Endothelial cell of umbilical vein (primary cell): ENCODE measurements at regions not wholly inside any gene's neighbourhood (a gene's known extent, or its start where the extent isn't known, plus 50 kb on each side); places are given as distances from the start of the nearest gene placed in this dataset.
"Not testable (repeated sequence)": the region's sequence is repeated elsewhere in the genome, so short reads cannot be mapped to it uniquely, and the experiment has no call there.

ENCODE experiments used
- EZH2 ChIP-seq: IDR thresholded peaks from 2 replicates; pipeline ENCODE4 v1.6.1; 2012; ENCODE audit warnings: borderline replicate concordance, low read depth, mild to moderate bottlenecking, moderate library complexity, low read length, inconsistent platforms; ENCODE audit not compliant: severe bottlenecking
- GATA2 ChIP-seq: IDR thresholded peaks from 2 replicates; pipeline ENCODE4 v1.7.0; 2011; ENCODE audit warnings: low read depth, mild to moderate bottlenecking, moderate library complexity, mixed read lengths, low read length; ENCODE audit not compliant: insufficient read length, insufficient read depth
- JUN ChIP-seq: IDR thresholded peaks from 2 replicates; pipeline ENCODE4 v1.6.1; 2011; ENCODE audit warnings: borderline replicate concordance, low read depth; ENCODE audit not compliant: insufficient read length, insufficient read depth
- MAX ChIP-seq: IDR thresholded peaks from 2 replicates; pipeline ENCODE4 v1.6.1; 2011; ENCODE audit not compliant: insufficient read depth, insufficient read length
- MYC ChIP-seq: IDR thresholded peaks from one replicate; pipeline ENCODE4 v1.6.1; 2011; ENCODE audit warnings: mild to moderate bottlenecking, low read depth, low read length
- POLR2AphosphoS5 ChIP-seq: IDR thresholded peaks from 2 replicates; pipeline ENCODE4 v1.6.1; 2012; ENCODE audit warnings: low read depth, mild to moderate bottlenecking, control low read depth, low read length, moderate library complexity; ENCODE audit not compliant: insufficient read depth
- TF ChIP-seq, protein P1 (sequence below), 2 donors: IDR thresholded peaks; 1 replicate in 1 of 2; 2 replicates in 1 of 2; pipeline ENCODE4 v1.5.1; 2011; ENCODE audit warnings: low read length in 2 of 2, mild to moderate bottlenecking in 2 of 2, moderate library complexity in 2 of 2, control low read depth in 1 of 2, inconsistent platforms in 1 of 2, low read depth in 1 of 2; ENCODE audit not compliant: insufficient read depth in 1 of 2; ENCODE audit errors: extremely low read depth in 1 of 2

DNA sequence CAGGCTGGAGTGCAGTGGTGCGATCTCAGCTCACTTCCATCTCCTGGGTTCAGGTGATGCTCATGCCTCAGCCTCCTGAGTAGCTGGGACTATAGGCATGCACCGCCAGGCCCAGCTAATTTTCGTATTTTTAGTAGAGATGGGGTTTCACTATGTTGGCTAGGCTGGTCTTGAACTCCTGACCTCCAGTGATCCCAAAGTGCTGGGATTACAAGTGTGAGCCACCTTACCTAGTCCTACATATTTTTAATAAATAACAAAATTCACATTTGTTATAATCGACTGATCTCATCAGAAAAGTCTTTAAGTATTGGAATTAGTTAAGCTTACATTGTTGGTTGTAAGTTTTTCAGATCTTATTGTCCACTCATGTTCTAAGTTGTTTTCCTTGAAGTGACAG lies 83.4 kb upstream of the TPTE start:
- TF ChIP-seq, protein P1, sequence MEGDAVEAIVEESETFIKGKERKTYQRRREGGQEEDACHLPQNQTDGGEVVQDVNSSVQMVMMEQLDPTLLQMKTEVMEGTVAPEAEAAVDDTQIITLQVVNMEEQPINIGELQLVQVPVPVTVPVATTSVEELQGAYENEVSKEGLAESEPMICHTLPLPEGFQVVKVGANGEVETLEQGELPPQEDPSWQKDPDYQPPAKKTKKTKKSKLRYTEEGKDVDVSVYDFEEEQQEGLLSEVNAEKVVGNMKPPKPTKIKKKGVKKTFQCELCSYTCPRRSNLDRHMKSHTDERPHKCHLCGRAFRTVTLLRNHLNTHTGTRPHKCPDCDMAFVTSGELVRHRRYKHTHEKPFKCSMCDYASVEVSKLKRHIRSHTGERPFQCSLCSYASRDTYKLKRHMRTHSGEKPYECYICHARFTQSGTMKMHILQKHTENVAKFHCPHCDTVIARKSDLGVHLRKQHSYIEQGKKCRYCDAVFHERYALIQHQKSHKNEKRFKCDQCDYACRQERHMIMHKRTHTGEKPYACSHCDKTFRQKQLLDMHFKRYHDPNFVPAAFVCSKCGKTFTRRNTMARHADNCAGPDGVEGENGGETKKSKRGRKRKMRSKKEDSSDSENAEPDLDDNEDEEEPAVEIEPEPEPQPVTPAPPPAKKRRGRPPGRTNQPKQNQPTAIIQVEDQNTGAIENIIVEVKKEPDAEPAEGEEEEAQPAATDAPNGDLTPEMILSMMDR (IDR thresholded peaks at IDR 0.05; ENCODE audit: extremely low read depth in 1 of 2, insufficient read depth in 1 of 2, low read depth in 1 of 2, low read length in 2 of 2): not testable (repeated sequence)
- TF ChIP-seq MAX, EZH2, MYC, JUN, GATA2, POLR2AphosphoS5: not testable (repeated sequence)
